ENCODE measurements at regions not wholly inside any gene's neighbourhood (a gene's known extent, or its start where the extent isn't known, plus 50 kb on each side); places are given as distances from the start of the nearest gene placed in this dataset.
A peak's percentile ranks its signal among the peaks of the same experiment; 100 is the strongest.

GRCh38 chr5:57839025-57839424, 356.4 kb upstream of the ACTBL2 start:
- Histone ChIP-seq H2BK120ac (ENCODE audit: low read depth, low read length) (no peak overlapping the region), H3K4ac (ENCODE audit: low read depth, low read length) (no peak overlapping the region), H3K4me3 (ENCODE audit: low read length) (no peak overlapping the region), H4K8ac (ENCODE audit: low read depth, low read length) (no peak overlapping the region), H3K27ac (ENCODE audit: low read depth, low read length) (no peak overlapping the region), H3K23ac (ENCODE audit: low read length) (no peak overlapping the region), H3K36me3 (ENCODE audit: control insufficient read depth, insufficient read depth, low read length) (no peaks in the 10 kb centered on the region), H3K4me1 (ENCODE audit: control insufficient read depth, low read depth, low read length) (peaks cover 9% of the 10 kb centered on the region), H3K27me3 (ENCODE audit: insufficient read depth, low read length, poor library complexity) (no peaks in the 10 kb centered on the region), H2AK5ac (ENCODE audit: low read length) (no peak overlapping the region), H3K79me2 (ENCODE audit: control insufficient read depth, insufficient read depth, low read length) (no peaks in the 10 kb centered on the region), H3K18ac (ENCODE audit: low read length) (no peak overlapping the region), H2BK15ac (replicated peaks; ENCODE audit: low read depth) (no peak overlapping the region), H3K56ac (ENCODE audit: low read length) (no peak overlapping the region), H3K79me1 (ENCODE audit: low read length) (no peaks in the 10 kb centered on the region), H3K9ac (ENCODE audit: low read length) (no peak overlapping the region), H2BK5ac (ENCODE audit: low read length) (no peak overlapping the region), H4K5ac (ENCODE audit: low read length) (no peak overlapping the region), H3K4me2 (ENCODE audit: low read length) (no peak overlapping the region)
- no CpG with 5 or more reads among the region's 3 CpGs for WGBS (ENCODE audit: extremely low coverage, insufficient coverage, low lambda C conversion rate)
- DNase-seq = no peak

GRCh38 chr5:57836921-57837320, 354.3 kb upstream of the ACTBL2 start:
- no peak for DNase-seq
- H3K27ac ChIP-seq (ENCODE audit: low read depth, low read length) = no peak overlapping the region
- peak overlapping the region; percentile 75 for H3K18ac ChIP-seq (ENCODE audit: low read length)
- H3K27me3 ChIP-seq (ENCODE audit: insufficient read depth, low read length, poor library complexity) = no peaks in the 10 kb centered on the region
- H3K9ac ChIP-seq (ENCODE audit: low read length) = no peak overlapping the region
- H3K56ac ChIP-seq (ENCODE audit: low read length) = no peak overlapping the region
- no peaks in the 10 kb centered on the region for H3K36me3 ChIP-seq (ENCODE audit: control insufficient read depth, insufficient read depth, low read length)
- H4K5ac ChIP-seq (ENCODE audit: low read length) = no peak overlapping the region
- H3K79me2 ChIP-seq (ENCODE audit: control insufficient read depth, insufficient read depth, low read length) = no peaks in the 10 kb centered on the region
- no peak overlapping the region for H4K8ac ChIP-seq (ENCODE audit: low read depth, low read length)
- no peak overlapping the region for H2AK5ac ChIP-seq (ENCODE audit: low read length)
- peak overlapping the region; percentile 70 for H3K4ac ChIP-seq (ENCODE audit: low read depth, low read length)
- H3K79me1 ChIP-seq (ENCODE audit: low read length) = no peaks in the 10 kb centered on the region
- peak overlapping the region; percentile 85 for H2BK120ac ChIP-seq (ENCODE audit: low read depth, low read length)
- peaks cover 7% of the 10 kb centered on the region for H3K4me1 ChIP-seq (ENCODE audit: control insufficient read depth, low read depth, low read length)
- no peak overlapping the region for H3K4me2 ChIP-seq (ENCODE audit: low read length)
- no CpG with 5 or more reads among the region's 2 CpGs for WGBS (ENCODE audit: extremely low coverage, insufficient coverage, low lambda C conversion rate)
- H2BK5ac ChIP-seq (ENCODE audit: low read length) = no peak overlapping the region
- peak overlapping the region; percentile 99 for H2BK15ac ChIP-seq (replicated peaks; ENCODE audit: low read depth)
- no peak overlapping the region for H3K4me3 ChIP-seq (ENCODE audit: low read length)
- H3K23ac ChIP-seq (ENCODE audit: low read length) = no peak overlapping the region

GRCh38 chr5:57836331-57836730, 353.7 kb upstream of the ACTBL2 start:
- no peak overlapping the region for H3K4me2 ChIP-seq (ENCODE audit: low read length)
- no peak overlapping the region for H3K27ac ChIP-seq (ENCODE audit: low read depth, low read length)
- peaks cover 3% of the 10 kb centered on the region for H3K4me1 ChIP-seq (ENCODE audit: control insufficient read depth, low read depth, low read length)
- H4K8ac ChIP-seq (ENCODE audit: low read depth, low read length) = no peak overlapping the region
- H3K79me1 ChIP-seq (ENCODE audit: low read length) = no peaks in the 10 kb centered on the region
- peak overlapping the region; percentile 71 for H2BK5ac ChIP-seq (ENCODE audit: low read length)
- no peak overlapping the region for H3K56ac ChIP-seq (ENCODE audit: low read length)
- no peak for DNase-seq
- no peak overlapping the region for H3K4me3 ChIP-seq (ENCODE audit: low read length)
- H3K36me3 ChIP-seq (ENCODE audit: control insufficient read depth, insufficient read depth, low read length) = no peaks in the 10 kb centered on the region
- H3K79me2 ChIP-seq (ENCODE audit: control insufficient read depth, insufficient read depth, low read length) = no peaks in the 10 kb centered on the region
- no peak overlapping the region for H4K5ac ChIP-seq (ENCODE audit: low read length)
- peak overlapping the region; percentile 99 for H2BK15ac ChIP-seq (replicated peaks; ENCODE audit: low read depth)
- no peak overlapping the region for H3K9ac ChIP-seq (ENCODE audit: low read length)
- no CpG with 5 or more reads among the region's 2 CpGs for WGBS (ENCODE audit: extremely low coverage, insufficient coverage, low lambda C conversion rate)
- H3K27me3 ChIP-seq (ENCODE audit: insufficient read depth, low read length, poor library complexity) = no peaks in the 10 kb centered on the region
- no peak overlapping the region for H2AK5ac ChIP-seq (ENCODE audit: low read length)
- H3K4ac ChIP-seq (ENCODE audit: low read depth, low read length) = peak overlapping the region; percentile 86
- H2BK120ac ChIP-seq (ENCODE audit: low read depth, low read length) = peak overlapping the region; percentile 85
- peak overlapping the region; percentile 96 for H3K18ac ChIP-seq (ENCODE audit: low read length)
- H3K23ac ChIP-seq (ENCODE audit: low read length) = no peak overlapping the region

GRCh38 chr5:57834829-57835608, 352.4 kb upstream of the ACTBL2 start:
- H3K27me3 ChIP-seq (ENCODE audit: insufficient read depth, low read length, poor library complexity) = no peaks in the 10 kb centered on the region
- no peak overlapping the region for H3K4me3 ChIP-seq (ENCODE audit: low read length)
- H4K8ac ChIP-seq (ENCODE audit: low read depth, low read length) = no peak overlapping the region
- H3K36me3 ChIP-seq (ENCODE audit: control insufficient read depth, insufficient read depth, low read length) = no peaks in the 10 kb centered on the region
- peaks cover 1% of the 10 kb centered on the region for H3K4me1 ChIP-seq (ENCODE audit: control insufficient read depth, low read depth, low read length)
- H3K4ac ChIP-seq (ENCODE audit: low read depth, low read length) = peak overlapping the region; percentile 70
- H3K9ac ChIP-seq (ENCODE audit: low read length) = no peak overlapping the region
- peak overlapping the region; percentile 69 for H3K56ac ChIP-seq (ENCODE audit: low read length)
- peak overlapping the region; percentile 67 for H2BK5ac ChIP-seq (ENCODE audit: low read length)
- no peak overlapping the region for H2AK5ac ChIP-seq (ENCODE audit: low read length)
- no peak overlapping the region for H3K4me2 ChIP-seq (ENCODE audit: low read length)
- WGBS (ENCODE audit: extremely low coverage, insufficient coverage, low lambda C conversion rate) = no CpG with 5 or more reads among the region's 6 CpGs
- H3K27ac ChIP-seq (ENCODE audit: low read depth, low read length) = peak overlapping the region; percentile 96
- no peak overlapping the region for H3K23ac ChIP-seq (ENCODE audit: low read length)
- peak overlapping the region; percentile 99 for H3K18ac ChIP-seq (ENCODE audit: low read length)
- H3K79me1 ChIP-seq (ENCODE audit: low read length) = no peaks in the 10 kb centered on the region
- H2BK15ac ChIP-seq (replicated peaks; ENCODE audit: low read depth) = peak overlapping the region; percentile 46
- peak overlapping the region; percentile 98 for H2BK120ac ChIP-seq (ENCODE audit: low read depth, low read length)
- DNase-seq = peak; percentile 85
- H4K5ac ChIP-seq (ENCODE audit: low read length) = no peak overlapping the region
- H3K79me2 ChIP-seq (ENCODE audit: control insufficient read depth, insufficient read depth, low read length) = no peaks in the 10 kb centered on the region

GRCh38 chr5:57833489-57833888, 350.9 kb upstream of the ACTBL2 start:
- no peak overlapping the region for H3K4ac ChIP-seq (ENCODE audit: low read depth, low read length)
- no peak overlapping the region for H4K8ac ChIP-seq (ENCODE audit: low read depth, low read length)
- no peak overlapping the region for H2AK5ac ChIP-seq (ENCODE audit: low read length)
- H3K23ac ChIP-seq (ENCODE audit: low read length) = no peak overlapping the region
- H2BK120ac ChIP-seq (ENCODE audit: low read depth, low read length) = no peak overlapping the region
- no peaks in the 10 kb centered on the region for H3K36me3 ChIP-seq (ENCODE audit: control insufficient read depth, insufficient read depth, low read length)
- H2BK5ac ChIP-seq (ENCODE audit: low read length) = no peak overlapping the region
- H3K27ac ChIP-seq (ENCODE audit: low read depth, low read length) = no peak overlapping the region
- no peaks in the 10 kb centered on the region for H3K27me3 ChIP-seq (ENCODE audit: insufficient read depth, low read length, poor library complexity)
- no CpG with 5 or more reads among the region's 4 CpGs for WGBS (ENCODE audit: extremely low coverage, insufficient coverage, low lambda C conversion rate)
- H3K56ac ChIP-seq (ENCODE audit: low read length) = no peak overlapping the region
- DNase-seq = no peak
- no peak overlapping the region for H2BK15ac ChIP-seq (replicated peaks; ENCODE audit: low read depth)
- no peak overlapping the region for H3K4me2 ChIP-seq (ENCODE audit: low read length)
- no peaks in the 10 kb centered on the region for H3K79me2 ChIP-seq (ENCODE audit: control insufficient read depth, insufficient read depth, low read length)
- no peaks in the 10 kb centered on the region for H3K79me1 ChIP-seq (ENCODE audit: low read length)
- peaks cover 1% of the 10 kb centered on the region for H3K4me1 ChIP-seq (ENCODE audit: control insufficient read depth, low read depth, low read length)
- H3K18ac ChIP-seq (ENCODE audit: low read length) = no peak overlapping the region
- H3K4me3 ChIP-seq (ENCODE audit: low read length) = no peak overlapping the region
- H4K5ac ChIP-seq (ENCODE audit: low read length) = no peak overlapping the region
- no peak overlapping the region for H3K9ac ChIP-seq (ENCODE audit: low read length)

- no peak overlapping the region for H3K18ac ChIP-seq (ENCODE audit: low read length)
- no peak overlapping the region for H3K9ac ChIP-seq (ENCODE audit: low read length)
- no peaks in the 10 kb centered on the region for H3K79me2 ChIP-seq (ENCODE audit: control insufficient read depth, insufficient read depth, low read length)
- H2BK15ac ChIP-seq (replicated peaks; ENCODE audit: low read depth) = peak overlapping the region; percentile 96
- H3K27ac ChIP-seq (ENCODE audit: low read depth, low read length) = no peak overlapping the region
- no peak overlapping the region for H3K4me2 ChIP-seq (ENCODE audit: low read length)
- DNase-seq = no peak
- no peak overlapping the region for H3K4me3 ChIP-seq (ENCODE audit: low read length)
- H3K4ac ChIP-seq (ENCODE audit: low read depth, low read length) = no peak overlapping the region
- H2BK5ac ChIP-seq (ENCODE audit: low read length) = no peak overlapping the region
- peaks cover 1% of the 10 kb centered on the region for H3K4me1 ChIP-seq (ENCODE audit: control insufficient read depth, low read depth, low read length)
- H4K5ac ChIP-seq (ENCODE audit: low read length) = no peak overlapping the region
- no peaks in the 10 kb centered on the region for H3K27me3 ChIP-seq (ENCODE audit: insufficient read depth, low read length, poor library complexity)
- H2BK120ac ChIP-seq (ENCODE audit: low read depth, low read length) = no peak overlapping the region
- no peaks in the 10 kb centered on the region for H3K36me3 ChIP-seq (ENCODE audit: control insufficient read depth, insufficient read depth, low read length)
- H3K23ac ChIP-seq (ENCODE audit: low read length) = no peak overlapping the region
- WGBS (ENCODE audit: extremely low coverage, insufficient coverage, low lambda C conversion rate) = no CpG with 5 or more reads among the region's 2 CpGs
- no peak overlapping the region for H3K56ac ChIP-seq (ENCODE audit: low read length)
- no peak overlapping the region for H2AK5ac ChIP-seq (ENCODE audit: low read length)
- no peaks in the 10 kb centered on the region for H3K79me1 ChIP-seq (ENCODE audit: low read length)
- H4K8ac ChIP-seq (ENCODE audit: low read depth, low read length) = no peak overlapping the region
These were observed 350.3 kb upstream of the ACTBL2 start for GRCh38 chr5:57832875-57833274.
